PC-9 (cell line): ENCODE measurements at regions not wholly inside any gene's neighbourhood (a gene's known extent, or its start where the extent isn't known, plus 50 kb on each side); places are given as distances from the start of the nearest gene placed in this dataset.

Experiments
- BruUV-seq: library from RNA; stranded (reverse); fragments of 400-500 nt; replicated peaks from 2 replicates; lab custom pipeline; 2021; lab: Mats Ljungman, UMichigan
- CTCF ChIA-PET: fragments of 300-600 bp; sonication (Branson Sonifier 250); formaldehyde crosslinking; loops from one replicate; lab custom pipeline; 2022; ENCODE audit warnings: antibody characterized with exemption; lab: Charles Lee
- POLR2A ChIA-PET: fragments of 300-600 bp; sonication (Branson Sonifier 250); formaldehyde crosslinking; loops from one replicate; lab custom pipeline; 2022; ENCODE audit warnings: antibody characterized with exemption; ENCODE audit not compliant: unreplicated experiment; lab: Charles Lee
- DNase-seq, 2 experiments: peaks; one replicate each; pipeline versions ENCODE4 v3.0.0 to v3.0.0-alpha.2; 2015 to 2022; ENCODE audit warnings: mixed read lengths in 1 of 2
- H2AFZ ChIP-seq: fragments of 200-600 bp; sonication (generic); 2 replicates; pipeline ENCODE4 v1.8.1; 2017; ENCODE audit warnings: antibody characterized with exemption
- H3F3A ChIP-seq: fragments of 200-600 bp; sonication (generic); 2 replicates; pipeline ENCODE4 v1.8.1; 2017; ENCODE audit warnings: antibody characterized with exemption, mild to moderate bottlenecking, low read depth; ENCODE audit not compliant: insufficient read depth
- H3K27ac ChIP-seq: fragments of 200-600 bp; sonication (generic); 2 replicates; pipeline ENCODE4 v1.6.1; 2016; ENCODE audit warnings: mixed run types
- H3K27me3 ChIP-seq: fragments of 200-600 bp; sonication (generic); 2 replicates; pipeline ENCODE4 v1.6.1; 2016; ENCODE audit warnings: low read depth, mixed run types; ENCODE audit not compliant: insufficient read depth
- H3K36me3 ChIP-seq: fragments of 200-600 bp; sonication (generic); 2 replicates; pipeline ENCODE4 v1.6.1; 2016; ENCODE audit warnings: low read depth, mixed run types
- H3K4me1 ChIP-seq: fragments of 200-600 bp; sonication (generic); replicated peaks from 2 replicates; pipeline ENCODE4 v1.6.1; 2016; ENCODE audit warnings: mixed run types; ENCODE audit not compliant: insufficient read depth
- H3K4me2 ChIP-seq: fragments of 200-600 bp; sonication (generic); 2 replicates; pipeline ENCODE4 v1.6.1; 2017; ENCODE audit warnings: mixed run types
- H3K4me3 ChIP-seq: fragments of 200-600 bp; sonication (generic); 2 replicates; pipeline ENCODE4 v1.6.1; 2016; ENCODE audit warnings: mixed run types
- H3K79me2 ChIP-seq: fragments of 200-600 bp; sonication (generic); 2 replicates; pipeline ENCODE4 v1.6.1; 2017; ENCODE audit warnings: low read depth, mixed run types
- H3K9me2 ChIP-seq: fragments of 200-600 bp; sonication (generic); 2 replicates; pipeline ENCODE4 v1.8.1; 2017; ENCODE audit warnings: mild to moderate bottlenecking; ENCODE audit not compliant: insufficient read depth
- H3K9me3 ChIP-seq: fragments of 200-600 bp; sonication (generic); 2 replicates; pipeline ENCODE4 v1.8.1; 2016; ENCODE audit warnings: low read depth; ENCODE audit not compliant: insufficient read depth
- H4K20me1 ChIP-seq: fragments of 200-600 bp; sonication (generic); 2 replicates; pipeline ENCODE4 v1.8.1; 2017; ENCODE audit not compliant: insufficient read depth
- EZH2 ChIP-seq: fragments of 200-600 bp; sonication (generic); IDR thresholded peaks from 2 replicates; pipeline ENCODE4 v1.8.0; 2017; ENCODE audit warnings: antibody characterized with exemption, low read depth
- intact Hi-C: fragments of 100-400 bp; cut with micrococcal nuclease; formaldehyde crosslinking; loops from one replicate; pipeline ENCODE4 v1.10.0; 2022; ENCODE audit not compliant: unreplicated experiment
- TF ChIP-seq, protein P1 (sequence below): fragments of 200-600 bp; sonication (generic); conservative IDR thresholded peaks from 2 replicates; pipeline ENCODE4 v1.6.1; 2017; ENCODE audit warnings: mixed run types, antibody characterized with exemption, mild to moderate bottlenecking, moderate library complexity

DNA sequence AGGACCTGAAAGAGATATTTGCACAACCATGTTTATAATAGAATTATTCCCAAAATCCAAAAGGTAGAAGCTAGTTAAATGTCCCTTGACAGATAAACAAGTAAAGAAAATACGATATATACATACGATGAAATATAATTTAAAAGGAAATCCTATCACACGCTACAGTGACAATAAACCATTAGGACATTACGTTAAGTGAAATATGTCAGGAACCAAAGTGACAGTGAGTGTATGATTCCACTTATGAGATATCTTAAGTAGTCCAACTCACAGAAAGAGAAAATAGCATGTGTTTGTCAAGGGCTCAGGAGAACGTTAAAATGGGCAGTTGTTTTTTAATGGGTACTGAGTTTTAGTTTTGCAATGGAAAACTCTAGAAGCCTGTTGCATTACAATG, 212.7 kb upstream of the PMFBP1 start:
- Histone ChIP-seq H3K4me2 (no peak overlapping the region), H3K9me3 (no peaks in the 10 kb centered on the region), H3K27ac (no peak overlapping the region), H3K4me1 (no peaks in the 10 kb centered on the region), H4K20me1 (no peaks in the 10 kb centered on the region), H3K9me2 (no peaks in the 10 kb centered on the region), H3K4me3 (no peak overlapping the region), H3K79me2 (no peaks in the 10 kb centered on the region), H3K36me3 (no peaks in the 10 kb centered on the region), H3F3A (no peaks in the 10 kb centered on the region), H3K27me3 (no peaks in the 10 kb centered on the region), H2AFZ (no peak overlapping the region)
- ChIA-PET POLR2A (no interaction called here), CTCF (no interaction called here)
- intact Hi-C loops, result no loop called here
- no TSS peak for BruUV-seq
- DNase-seq, result no peak
- TF ChIP-seq, protein P1, sequence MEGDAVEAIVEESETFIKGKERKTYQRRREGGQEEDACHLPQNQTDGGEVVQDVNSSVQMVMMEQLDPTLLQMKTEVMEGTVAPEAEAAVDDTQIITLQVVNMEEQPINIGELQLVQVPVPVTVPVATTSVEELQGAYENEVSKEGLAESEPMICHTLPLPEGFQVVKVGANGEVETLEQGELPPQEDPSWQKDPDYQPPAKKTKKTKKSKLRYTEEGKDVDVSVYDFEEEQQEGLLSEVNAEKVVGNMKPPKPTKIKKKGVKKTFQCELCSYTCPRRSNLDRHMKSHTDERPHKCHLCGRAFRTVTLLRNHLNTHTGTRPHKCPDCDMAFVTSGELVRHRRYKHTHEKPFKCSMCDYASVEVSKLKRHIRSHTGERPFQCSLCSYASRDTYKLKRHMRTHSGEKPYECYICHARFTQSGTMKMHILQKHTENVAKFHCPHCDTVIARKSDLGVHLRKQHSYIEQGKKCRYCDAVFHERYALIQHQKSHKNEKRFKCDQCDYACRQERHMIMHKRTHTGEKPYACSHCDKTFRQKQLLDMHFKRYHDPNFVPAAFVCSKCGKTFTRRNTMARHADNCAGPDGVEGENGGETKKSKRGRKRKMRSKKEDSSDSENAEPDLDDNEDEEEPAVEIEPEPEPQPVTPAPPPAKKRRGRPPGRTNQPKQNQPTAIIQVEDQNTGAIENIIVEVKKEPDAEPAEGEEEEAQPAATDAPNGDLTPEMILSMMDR, result no peak
- TF ChIP-seq EZH2, result no peak

- Histone ChIP-seq H4K20me1 (no peaks in the 10 kb centered on the region), H3F3A (no peaks in the 10 kb centered on the region), H3K27ac (no peak overlapping the region), H3K4me1 (no peaks in the 10 kb centered on the region), H2AFZ (no peak overlapping the region), H3K79me2 (no peaks in the 10 kb centered on the region), H3K27me3 (no peaks in the 10 kb centered on the region), H3K9me2 (no peaks in the 10 kb centered on the region), H3K9me3 (no peaks in the 10 kb centered on the region), H3K36me3 (no peaks in the 10 kb centered on the region), H3K4me3 (no peak overlapping the region), H3K4me2 (no peak overlapping the region)
- BruUV-seq, result no TSS peak
- DNase-seq, result no peak
- ChIA-PET CTCF (no interaction called here), POLR2A (no interaction called here)
- intact Hi-C loops, result no loop called here
- TF ChIP-seq, protein P1, result no peak
- TF ChIP-seq EZH2, result no peak
These were observed 208.3 kb upstream of the PMFBP1 start for GRCh38 chr16:72380283-72380682.

DNA sequence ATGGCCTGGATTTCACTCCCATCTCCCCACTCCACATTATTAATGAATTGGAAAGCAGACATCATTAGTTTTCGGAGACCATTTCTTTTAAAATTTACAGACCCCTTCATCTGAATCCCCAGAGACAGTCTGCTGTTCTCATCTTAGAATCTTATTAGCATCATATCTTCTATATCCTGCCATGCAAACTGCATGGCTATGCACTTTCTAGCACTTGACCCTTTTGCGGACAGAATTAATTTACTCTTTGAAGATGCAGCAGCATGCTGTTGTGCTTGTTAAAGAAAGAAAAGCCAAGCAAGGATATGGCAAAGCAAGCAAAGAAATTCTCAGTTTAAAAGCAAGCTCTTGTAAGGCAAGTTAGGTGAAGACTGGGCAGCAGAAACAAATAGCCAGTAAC, 201.2 kb upstream of the PMFBP1 start:
- Histone ChIP-seq H3K9me2 (no peaks in the 10 kb centered on the region), H3K27me3 (no peaks in the 10 kb centered on the region)
- BruUV-seq, result no TSS peak

More for the DNA sequence above, 201.2 kb upstream of the PMFBP1 start:
- no peak overlapping the region for H3K4me2 ChIP-seq
- H3K27ac ChIP-seq, result no peak overlapping the region
- no peak for DNase-seq
- H3K79me2 ChIP-seq, result no peaks in the 10 kb centered on the region
- intact Hi-C loops, result no loop called here
- H3K36me3 ChIP-seq, result no peaks in the 10 kb centered on the region
- ChIA-PET POLR2A (no interaction called here), CTCF (no interaction called here)
- H4K20me1 ChIP-seq, result no peaks in the 10 kb centered on the region
- H3K9me3 ChIP-seq, result no peaks in the 10 kb centered on the region
- H2AFZ ChIP-seq, result no peak overlapping the region
- no peaks in the 10 kb centered on the region for H3F3A ChIP-seq
- TF ChIP-seq, protein P1, result no peak
- no peak for TF ChIP-seq EZH2
- H3K4me3 ChIP-seq, result no peak overlapping the region
- H3K4me1 ChIP-seq, result peaks cover 5% of the 10 kb centered on the region
